NCI-H345 treated with DMSO at 0.1 percent for 48 hours (cell line): ENCODE measurements at regions not wholly inside any gene's neighbourhood (a gene's known extent, or its start where the extent isn't known, plus 50 kb on each side); places are given as distances from the start of the nearest gene placed in this dataset.

Experiments used
- DNase-seq: peaks from one replicate; lab custom pipeline; 2025; ENCODE audit not compliant: unreplicated experiment; lab: John Stamatoyannopoulos, UW

- no peak for DNase-seq
Observed at GRCh38 chr9:129386812-129387177, 208.7 kb upstream of the IER5L start.

- no peak for DNase-seq
Observed at GRCh38 chr9:129385211-129385934, 207.3 kb upstream of the IER5L start.

- no peak for DNase-seq
Observed at GRCh38 chr9:129384491-129385210, 206.6 kb upstream of the IER5L start.

DNA sequence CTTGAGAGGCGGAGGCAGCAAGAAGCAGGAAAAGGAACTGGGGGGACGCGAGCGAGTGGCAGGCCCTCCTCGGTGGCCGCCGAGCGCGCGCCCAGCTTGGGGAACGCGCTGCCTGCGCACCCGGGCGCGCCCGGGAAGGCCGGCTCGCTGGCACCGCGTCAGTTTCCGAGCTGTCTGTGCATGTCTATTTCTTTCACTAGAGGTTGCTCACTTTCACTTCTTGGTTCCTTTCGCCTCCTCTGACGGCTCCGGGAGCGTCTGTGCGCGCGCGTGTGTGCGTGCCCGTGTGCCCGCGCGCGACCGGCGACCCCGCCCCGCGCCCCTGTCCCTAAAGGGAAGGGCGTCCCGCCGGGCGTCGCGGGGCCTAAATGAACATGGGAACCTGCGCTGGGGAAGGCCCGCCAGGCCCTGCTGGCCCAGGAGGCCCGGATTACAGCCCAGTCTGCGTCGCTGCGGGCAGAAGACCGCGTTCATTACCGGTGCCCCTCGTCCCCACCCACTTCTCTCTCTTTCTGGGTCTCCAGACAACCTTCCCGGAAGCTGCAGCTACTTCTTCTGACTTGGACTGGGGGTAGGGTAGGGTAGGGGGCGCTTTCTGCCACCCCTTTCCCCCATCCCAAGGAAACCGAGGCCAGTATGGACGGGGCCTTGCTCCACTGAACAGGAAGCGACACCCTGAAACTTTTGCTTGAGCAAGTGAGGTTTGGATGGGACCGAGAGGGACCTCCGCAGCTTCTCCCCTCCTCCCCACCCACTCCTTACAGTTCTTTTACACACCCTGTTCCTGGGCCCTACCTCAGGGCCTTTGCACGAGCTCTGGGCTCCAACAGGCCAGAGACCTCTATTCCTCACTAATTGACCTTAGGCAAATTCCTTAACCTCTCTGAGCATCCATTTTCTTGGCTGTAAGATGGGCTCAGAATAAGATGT, 205.8 kb upstream of the IER5L start:
- DNase-seq = no peak

- peak; percentile 56 for DNase-seq
Observed at GRCh38 chr9:129383019-129383560, 205.0 kb upstream of the IER5L start.

DNA sequence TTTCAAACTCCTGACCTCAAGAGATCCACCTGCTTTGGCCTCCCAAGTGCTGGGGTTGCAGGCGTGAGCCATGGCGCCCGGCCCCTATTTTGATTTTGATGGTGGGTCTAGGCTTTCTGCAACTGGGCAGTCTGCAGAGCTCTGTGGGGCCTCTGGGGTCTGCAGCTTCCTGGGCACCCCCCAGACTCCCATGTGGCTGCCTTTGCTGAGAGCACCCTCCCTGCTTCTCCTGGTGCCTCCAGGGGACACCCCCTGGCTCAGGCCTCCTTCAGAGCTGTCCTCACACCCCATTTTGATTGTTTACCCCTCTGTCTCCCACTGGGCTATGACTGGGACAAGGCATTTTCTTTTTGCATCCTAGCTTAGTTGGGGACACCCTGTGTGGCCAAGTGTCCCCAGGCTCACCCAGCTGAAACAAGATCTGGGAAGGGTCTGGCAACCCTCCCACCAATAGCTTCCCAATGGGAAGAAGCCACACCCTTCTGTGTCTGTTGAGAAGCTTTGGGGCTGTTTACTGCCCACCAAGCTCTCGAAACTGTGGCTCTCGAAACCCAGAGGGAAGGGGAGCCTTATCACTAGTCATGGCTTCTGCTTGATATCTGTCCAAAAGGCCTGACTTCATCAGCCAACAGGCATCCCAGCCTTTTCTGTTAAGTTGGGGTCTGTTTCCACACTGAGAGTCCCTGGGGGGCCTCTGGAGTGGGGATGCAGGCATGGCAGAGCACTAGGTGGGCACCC, 204.4 kb upstream of the IER5L start:
- DNase-seq = no peak

GRCh38 chr9:129381481-129381957, 203.5 kb upstream of the IER5L start:
- no peak for DNase-seq

GRCh38 chr9:129380961-129381401, 202.9 kb upstream of the IER5L start:
- DNase-seq = no peak

DNA sequence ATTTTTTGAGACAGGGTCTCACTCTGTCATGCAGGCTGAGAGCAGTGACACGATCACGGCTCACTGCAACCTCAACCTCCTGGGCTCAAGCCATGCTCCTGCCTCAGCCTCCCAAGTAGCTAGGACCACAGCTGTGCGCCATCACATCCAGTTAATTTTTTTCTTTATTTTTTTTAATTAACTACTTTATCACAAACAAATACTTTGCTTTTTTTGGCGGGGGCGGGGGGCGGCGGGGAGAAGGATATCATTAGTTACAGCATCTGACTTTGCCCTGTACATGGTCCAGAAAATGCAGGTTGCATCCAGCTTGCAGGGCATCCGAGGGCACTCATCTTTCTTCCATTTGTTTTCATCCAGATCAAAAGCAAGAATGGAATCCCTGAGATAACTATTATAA, 201.8 kb upstream of the IER5L start:
- no peak for DNase-seq

GRCh38 chr9:129379181-129379836, 201.2 kb upstream of the IER5L start:
- no peak for DNase-seq

DNA sequence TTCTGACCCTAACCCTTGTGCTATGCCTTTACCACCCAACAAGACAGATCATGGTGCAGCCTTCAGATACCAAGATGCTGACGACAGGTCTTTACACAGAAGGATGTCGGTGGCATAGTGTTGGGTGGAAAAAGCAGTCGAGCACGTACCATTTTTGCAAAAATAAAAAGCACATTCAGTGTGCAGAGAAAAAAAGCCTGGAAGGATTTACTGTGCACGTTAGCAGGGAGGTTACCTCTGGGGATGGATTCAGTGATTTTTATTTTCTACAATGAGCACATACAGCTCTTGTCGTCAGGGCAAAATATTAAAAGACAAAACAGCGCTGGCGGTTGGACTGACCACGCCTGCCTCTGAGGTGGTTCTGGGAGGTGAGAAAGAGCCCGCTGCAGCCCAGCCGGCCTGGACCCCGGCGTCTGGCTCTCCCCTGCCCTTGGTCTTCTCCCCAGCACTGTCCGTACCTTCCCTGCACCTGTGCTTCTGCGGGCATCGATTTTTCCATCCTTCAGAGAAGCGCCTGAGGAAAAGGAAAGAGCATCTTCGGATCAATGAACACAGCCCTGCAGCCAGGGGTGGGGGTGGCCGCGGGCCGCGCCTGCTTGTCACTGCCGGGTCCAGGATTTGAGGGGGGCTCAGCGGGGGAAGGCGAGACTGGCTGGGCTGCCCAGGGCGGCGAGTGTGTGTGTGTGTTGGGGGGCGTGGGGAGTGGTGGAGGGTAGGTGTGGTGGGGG, 200.0 kb upstream of the IER5L start:
- no peak for DNase-seq

DNA sequence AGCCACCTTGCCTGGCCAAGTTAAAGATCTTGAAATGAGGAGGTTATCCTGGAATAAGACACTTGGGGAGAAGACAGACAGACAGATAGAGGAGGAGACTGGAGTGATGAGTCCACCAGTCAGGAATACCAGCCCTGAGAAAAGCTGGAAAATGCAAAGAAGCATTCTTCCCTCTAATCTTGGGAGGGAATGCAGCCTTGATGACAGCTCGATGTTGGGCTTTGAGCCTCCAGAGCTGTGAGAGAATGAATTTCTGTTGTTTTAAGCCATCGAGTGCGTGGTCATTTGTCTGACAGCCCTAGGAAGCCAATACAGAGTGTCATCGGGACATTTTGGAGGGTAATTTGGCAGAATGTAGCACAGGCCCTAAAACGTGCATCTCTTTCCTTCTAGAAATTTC, 199.1 kb upstream of the IER5L start:
- no peak for DNase-seq

DNA sequence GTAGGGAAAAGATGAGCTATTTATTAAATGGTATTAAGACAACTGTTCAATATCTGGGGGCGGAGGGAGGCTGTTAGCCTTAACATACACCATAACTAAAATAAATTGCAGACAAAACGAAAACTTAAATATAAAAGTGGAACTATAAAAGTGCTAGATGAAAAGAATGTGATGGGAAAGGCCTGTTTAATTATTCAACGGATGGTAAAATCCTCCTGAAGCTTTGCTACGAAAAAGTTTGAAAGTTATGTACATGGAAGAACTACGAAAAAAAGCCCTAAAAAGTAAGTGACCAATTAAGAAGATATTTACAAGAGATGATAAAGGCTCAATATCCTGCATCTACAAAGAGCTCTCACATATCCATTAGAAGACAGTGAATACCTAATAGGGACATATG, 197.8 kb upstream of the IER5L start:
- no peak for DNase-seq

DNA sequence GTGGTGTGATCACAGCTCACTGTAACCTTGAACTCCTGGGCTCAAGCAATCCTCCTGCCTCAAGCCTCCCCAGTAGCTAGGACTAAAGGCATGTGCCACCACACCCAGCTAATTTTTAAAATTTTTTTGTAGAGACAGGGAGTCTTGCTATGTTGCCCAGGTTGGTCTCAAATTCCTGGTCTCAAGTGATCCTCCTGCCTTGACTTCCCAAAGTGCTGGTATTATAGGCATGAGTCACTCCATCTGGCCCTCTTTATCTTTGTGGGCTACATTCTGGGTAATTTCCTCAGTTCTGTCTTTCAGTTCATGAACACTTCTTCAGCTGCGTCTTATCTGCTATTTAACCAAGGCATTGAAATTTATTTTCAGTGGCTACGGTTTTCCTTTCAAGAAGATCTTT, 196.6 kb upstream of the IER5L start:
- no peak for DNase-seq

- DNase-seq = no peak
Observed at GRCh38 chr9:129374231-129374630, 196.2 kb upstream of the IER5L start.

DNA sequence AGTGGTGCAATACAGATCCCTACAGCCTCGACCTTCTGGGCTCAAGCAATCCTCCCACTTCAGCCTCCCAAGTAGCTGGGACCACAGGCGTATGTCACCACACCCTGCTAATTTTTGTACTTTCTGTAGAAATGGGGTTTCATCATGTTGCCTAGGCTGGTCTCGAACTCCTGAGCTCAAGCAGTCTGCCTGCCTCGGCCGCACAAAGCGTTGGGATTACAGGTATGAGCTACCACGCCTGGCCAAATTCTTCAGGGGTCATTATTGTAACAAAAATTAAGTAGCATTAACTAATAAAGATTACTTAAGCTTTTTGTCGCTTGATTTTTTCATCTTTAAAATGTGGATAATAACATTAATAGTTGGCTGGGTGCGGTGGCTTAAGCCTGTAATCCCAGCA, 195.3 kb upstream of the IER5L start:
- DNase-seq = no peak

GRCh38 chr9:129370770-129371169, 192.7 kb upstream of the IER5L start:
- no peak for DNase-seq

DNA sequence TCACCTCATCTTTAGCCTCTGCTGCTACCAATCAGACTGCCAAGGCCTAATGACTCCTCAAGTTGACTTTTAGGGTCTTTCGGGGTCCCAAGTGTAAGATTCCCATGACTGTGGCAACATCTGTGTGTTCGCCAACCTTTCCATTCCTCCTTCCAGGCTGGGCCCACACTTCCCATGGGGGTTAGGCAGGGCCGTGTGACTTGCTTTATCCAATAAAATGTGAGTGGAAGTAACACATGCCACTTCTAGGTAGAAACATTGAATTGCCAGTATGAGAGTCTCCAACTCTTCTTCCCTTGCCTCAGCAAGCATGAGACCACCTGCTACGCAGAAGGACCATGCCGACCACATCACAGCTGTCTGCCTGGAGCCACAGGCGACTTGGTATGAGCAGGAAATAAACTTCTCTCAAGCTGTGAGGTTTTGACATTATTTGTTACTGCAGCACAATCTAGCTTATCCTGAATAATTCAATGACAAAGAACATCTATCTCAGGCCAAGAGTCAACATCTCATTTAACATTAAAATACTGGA, 190.4 kb upstream of the IER5L start:
- no peak for DNase-seq

GRCh38 chr9:129367287-129367686, 189.2 kb upstream of the IER5L start:
- DNase-seq = no peak
